H1 (cell line): ENCODE measurements at regions not wholly inside any gene's neighbourhood (a gene's known extent, or its start where the extent isn't known, plus 50 kb on each side); places are given as distances from the start of the nearest gene placed in this dataset.

ENCODE experiments used
- CBX5 ChIP-seq: fragments of 300-800, 300-1000 bp; sonication (generic); IDR thresholded peaks from 2 replicates; pipeline ENCODE4 v1.7.1; 2016; ENCODE audit warnings: antibody characterized with exemption, low read length, low read depth
- GABPA ChIP-seq: IDR thresholded peaks from 2 replicates; pipeline ENCODE4 v1.6.1; 2011; ENCODE audit warnings: mild to moderate bottlenecking, low read length, moderate library complexity, borderline replicate concordance; ENCODE audit not compliant: insufficient read depth
- RBBP5 ChIP-seq: IDR thresholded peaks from 2 replicates; pipeline ENCODE4 v1.7.1; 2012; ENCODE audit warnings: low read depth, mild to moderate bottlenecking, inconsistent platforms, low read length, moderate library complexity, borderline replicate concordance
- SAP30 ChIP-seq: fragments of 300-600 bp; sonication (generic); IDR thresholded peaks from 2 replicates; pipeline ENCODE4 v1.7.1; 2012; ENCODE audit warnings: low read length, moderate library complexity, mild to moderate bottlenecking, inconsistent platforms; ENCODE audit not compliant: insufficient read depth, insufficient replicate concordance
- SP4 ChIP-seq: IDR thresholded peaks from 2 replicates; pipeline ENCODE4 v1.6.1; 2012; ENCODE audit warnings: low read length, inconsistent platforms
- YY1 ChIP-seq: IDR thresholded peaks from 2 replicates; pipeline ENCODE4 v1.6.1; 2011; ENCODE audit warnings: low read depth, mild to moderate bottlenecking, low read length
- ZNF274 ChIP-seq: IDR thresholded peaks from 2 replicates; pipeline ENCODE4 v1.7.0; 2012; ENCODE audit warnings: low read length, borderline replicate concordance; ENCODE audit errors: extremely low read depth

GRCh38 chr6:142592876-142593275 is 291.1 kb downstream of the ADGRG6 start (continued):
- TF ChIP-seq SP4 (no peak), SAP30 (no peak), YY1 (no peak), GABPA (no peak), RBBP5 (no peak), CBX5 (no peak), ZNF274 (no peak)
